ENCODE measurements at regions not wholly inside any gene's neighbourhood (a gene's known extent, or its start where the extent isn't known, plus 50 kb on each side); places are given as distances from the start of the nearest gene placed in this dataset.

DNA sequence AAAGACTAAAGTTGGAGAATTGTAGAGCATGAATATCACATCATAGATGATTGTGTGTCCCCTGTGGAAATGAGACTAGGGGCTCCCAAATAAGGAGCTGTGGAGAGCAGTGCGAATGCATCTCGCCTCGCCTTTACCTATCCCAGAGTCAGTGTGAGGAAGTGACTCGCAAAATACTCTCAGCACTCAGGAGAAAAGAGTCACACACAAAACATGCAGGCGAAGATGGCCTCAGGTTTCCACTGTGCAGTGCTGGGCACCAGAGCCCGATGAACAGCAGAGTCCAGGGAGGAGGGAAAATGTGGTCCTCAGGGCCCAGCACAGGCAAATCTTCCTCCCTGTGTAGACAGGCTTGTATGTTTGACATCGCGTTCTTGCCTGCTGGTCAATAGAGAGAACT is 126.5 kb upstream of the AFDN start:
- TF ChIP-seq, protein P1, sequence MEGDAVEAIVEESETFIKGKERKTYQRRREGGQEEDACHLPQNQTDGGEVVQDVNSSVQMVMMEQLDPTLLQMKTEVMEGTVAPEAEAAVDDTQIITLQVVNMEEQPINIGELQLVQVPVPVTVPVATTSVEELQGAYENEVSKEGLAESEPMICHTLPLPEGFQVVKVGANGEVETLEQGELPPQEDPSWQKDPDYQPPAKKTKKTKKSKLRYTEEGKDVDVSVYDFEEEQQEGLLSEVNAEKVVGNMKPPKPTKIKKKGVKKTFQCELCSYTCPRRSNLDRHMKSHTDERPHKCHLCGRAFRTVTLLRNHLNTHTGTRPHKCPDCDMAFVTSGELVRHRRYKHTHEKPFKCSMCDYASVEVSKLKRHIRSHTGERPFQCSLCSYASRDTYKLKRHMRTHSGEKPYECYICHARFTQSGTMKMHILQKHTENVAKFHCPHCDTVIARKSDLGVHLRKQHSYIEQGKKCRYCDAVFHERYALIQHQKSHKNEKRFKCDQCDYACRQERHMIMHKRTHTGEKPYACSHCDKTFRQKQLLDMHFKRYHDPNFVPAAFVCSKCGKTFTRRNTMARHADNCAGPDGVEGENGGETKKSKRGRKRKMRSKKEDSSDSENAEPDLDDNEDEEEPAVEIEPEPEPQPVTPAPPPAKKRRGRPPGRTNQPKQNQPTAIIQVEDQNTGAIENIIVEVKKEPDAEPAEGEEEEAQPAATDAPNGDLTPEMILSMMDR (conservative IDR thresholded peaks at IDR 0.05; ENCODE audit: low read depth, low read length): no peak
- DNase-seq (ENCODE audit: low read depth): no peak
- no peak overlapping the region for H3K4me3 ChIP-seq (ENCODE audit: low read length)

DNA sequence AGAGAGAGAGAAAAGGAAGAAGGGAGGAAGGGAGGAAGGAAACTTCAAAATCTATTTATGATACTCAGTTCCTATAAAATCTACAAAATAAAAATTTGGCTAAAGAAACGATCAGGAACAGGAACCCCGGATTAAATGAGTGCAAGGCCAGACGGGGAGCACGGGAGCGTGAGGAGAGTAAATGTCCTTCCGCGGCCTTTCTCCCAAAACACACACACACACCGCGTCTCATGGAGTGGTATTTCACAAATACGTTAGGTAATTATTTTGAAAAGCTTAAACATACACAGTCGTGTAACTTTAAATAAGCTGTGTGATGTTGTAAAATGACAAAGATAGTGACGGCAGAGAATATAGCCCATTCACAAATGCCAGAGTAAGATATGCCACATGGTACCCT is 125.7 kb upstream of the AFDN start:
- DNase-seq (ENCODE audit: low read depth): no peak
- TF ChIP-seq, protein P1 (conservative IDR thresholded peaks at IDR 0.05; ENCODE audit: low read depth, low read length): no peak
- no peak overlapping the region for H3K4me3 ChIP-seq (ENCODE audit: low read length)

DNA sequence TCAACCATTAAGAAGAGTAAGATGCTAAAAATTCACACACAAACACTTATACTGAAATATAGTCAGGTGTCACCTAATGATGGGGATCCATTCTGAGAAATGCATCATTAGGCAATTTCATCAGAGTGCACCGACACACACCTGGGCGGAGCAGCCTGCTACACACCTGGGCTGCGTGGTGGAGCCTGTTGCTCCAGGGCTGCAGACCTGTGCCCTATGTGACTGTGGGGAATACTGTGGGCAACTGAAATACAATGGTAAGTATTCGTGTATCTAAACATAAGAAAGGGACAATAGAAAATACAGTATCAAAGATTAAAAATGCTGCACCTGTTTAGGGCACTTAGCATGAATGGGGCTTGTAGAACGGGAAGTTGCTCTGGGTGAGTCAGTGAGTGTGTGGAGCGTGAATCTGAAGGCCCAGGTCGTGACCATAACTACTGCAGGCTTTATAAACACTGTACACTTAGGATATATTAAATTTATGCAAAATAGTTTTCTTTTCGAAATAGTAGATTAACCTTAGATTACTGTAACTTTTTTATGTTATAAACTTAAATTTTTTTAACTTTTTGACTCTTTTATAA is 124.4 kb upstream of the AFDN start:
- DNase-seq (ENCODE audit: low read depth): no peak
- no peak overlapping the region for H3K4me3 ChIP-seq (ENCODE audit: low read length)
- TF ChIP-seq, protein P1 (conservative IDR thresholded peaks at IDR 0.05; ENCODE audit: low read depth, low read length): no peak

DNA sequence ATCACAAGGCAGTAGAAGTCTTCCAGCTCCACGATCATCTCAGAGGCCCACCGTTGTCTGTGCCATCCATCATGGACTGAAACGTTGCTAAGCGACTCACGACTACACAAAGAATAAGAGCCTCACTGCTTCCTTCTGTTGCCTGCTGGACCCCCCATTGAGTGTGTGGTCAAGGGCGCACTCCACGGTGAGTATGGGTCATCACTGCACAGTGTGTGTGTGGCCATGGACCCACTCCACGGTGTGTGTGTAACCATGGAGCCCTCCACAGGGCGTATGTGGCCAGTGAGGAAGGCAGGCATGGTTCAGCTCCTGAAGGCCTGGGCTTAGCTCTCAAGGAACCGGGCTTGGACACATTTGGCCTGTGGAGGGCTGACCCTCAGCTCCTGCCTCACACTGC is 123.4 kb upstream of the AFDN start:
- no peak for DNase-seq (ENCODE audit: low read depth)
- TF ChIP-seq, protein P1 (conservative IDR thresholded peaks at IDR 0.05; ENCODE audit: low read depth, low read length): no peak
- no peak overlapping the region for H3K4me3 ChIP-seq (ENCODE audit: low read length)

DNA sequence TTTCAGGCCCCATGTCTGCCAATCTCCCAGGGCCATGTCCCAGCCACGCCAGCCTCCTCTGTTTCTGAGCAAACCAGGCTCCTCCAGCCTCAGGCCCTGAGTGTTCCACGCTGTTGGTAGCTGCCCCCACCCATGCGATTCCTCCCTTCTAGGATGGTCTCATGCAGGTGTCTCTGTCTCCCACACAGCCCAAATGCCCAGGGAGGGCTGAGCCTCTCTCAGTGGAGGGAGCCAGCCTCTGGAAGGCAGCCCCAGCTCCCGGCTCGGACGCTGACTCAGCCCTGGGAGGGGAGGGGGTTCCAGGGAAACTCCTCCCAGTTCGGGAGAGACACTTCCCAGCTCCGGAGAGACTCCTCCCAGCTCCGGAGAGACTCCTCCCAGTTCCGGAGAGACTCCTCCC is 122.9 kb upstream of the AFDN start:
- no peak overlapping the region for H3K4me3 ChIP-seq (ENCODE audit: low read length)
- DNase-seq (ENCODE audit: low read depth): no peak
- TF ChIP-seq, protein P1 (conservative IDR thresholded peaks at IDR 0.05; ENCODE audit: low read depth, low read length): no peak

DNA sequence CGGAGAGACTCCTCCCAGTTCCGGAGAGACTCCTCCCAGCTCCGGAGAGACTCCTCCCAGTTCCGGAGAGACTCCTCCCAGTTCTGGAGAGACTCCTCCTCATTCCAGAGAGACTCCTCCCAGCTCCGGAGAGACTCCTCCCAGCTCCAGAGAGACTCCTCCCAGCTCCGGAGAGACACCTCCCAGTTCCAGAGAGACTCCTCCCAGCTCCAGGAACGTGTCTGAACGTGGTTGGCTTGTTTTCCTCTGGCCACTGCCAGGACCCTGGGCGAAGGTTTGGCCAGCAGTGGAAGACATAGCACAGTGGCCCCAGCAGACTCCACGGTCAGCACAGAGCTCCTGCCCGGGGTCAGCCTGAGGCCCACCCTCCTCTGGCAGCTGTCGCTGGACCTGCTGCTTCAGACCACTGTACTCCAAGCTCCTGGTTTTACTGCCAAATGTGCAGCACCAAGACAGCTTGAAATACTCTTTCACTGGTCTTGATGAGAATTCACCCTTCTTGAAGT is 122.3 kb upstream of the AFDN start:
- no peak overlapping the region for H3K4me3 ChIP-seq (ENCODE audit: low read length)
- TF ChIP-seq, protein P1 (conservative IDR thresholded peaks at IDR 0.05; ENCODE audit: low read depth, low read length): no peak
- DNase-seq (ENCODE audit: low read depth): no peak

DNA sequence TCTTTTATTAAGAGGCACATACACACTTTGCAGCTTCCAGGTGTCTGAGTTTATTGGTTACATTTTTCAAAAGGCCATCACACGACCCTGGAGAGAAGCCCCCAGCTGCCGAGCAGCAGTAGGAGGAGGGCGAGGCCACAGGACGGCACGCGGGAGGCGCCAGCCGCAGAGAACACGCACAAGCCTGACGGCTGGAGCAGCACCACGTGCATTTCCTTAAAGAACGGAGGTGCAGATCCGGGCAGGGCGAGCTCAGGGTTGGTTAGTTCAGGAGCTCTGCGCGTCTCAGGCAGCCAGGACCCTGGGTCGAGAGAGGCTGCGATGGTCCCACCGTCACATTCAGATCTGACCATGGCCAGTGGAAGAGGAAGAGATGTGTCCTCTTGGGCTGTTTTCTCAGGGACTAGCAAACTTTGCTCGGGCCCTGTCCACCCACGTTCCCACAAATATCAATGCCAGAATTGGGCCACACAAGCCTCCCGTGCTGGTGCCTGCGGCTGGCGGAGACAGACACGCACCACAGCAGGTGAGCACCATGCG is 121.4 kb upstream of the AFDN start:
- no peak overlapping the region for H3K4me3 ChIP-seq (ENCODE audit: low read length)
- TF ChIP-seq, protein P1 (conservative IDR thresholded peaks at IDR 0.05; ENCODE audit: low read depth, low read length): no peak
- DNase-seq (ENCODE audit: low read depth): no peak

Data from retinal pigment epithelial cell (primary cell).